HG02678 (cell line): ENCODE measurements at regions not wholly inside any gene's neighbourhood (a gene's known extent, or its start where the extent isn't known, plus 50 kb on each side); places are given as distances from the start of the nearest gene placed in this dataset.
"Not testable (repeated sequence)": the region's sequence is repeated elsewhere in the genome, so short reads cannot be mapped to it uniquely, and the experiment has no call there.

Experiments
- ATAC-seq: cut with Tn5 transposase; IDR thresholded peaks from one replicate; pipeline ENCODE4 v1.9.1; 2021; ENCODE audit warnings: mild to moderate bottlenecking, moderate library complexity; ENCODE audit not compliant: unreplicated experiment

- ATAC-seq = no peak
Measured at GRCh38 chr10:78406648-78407008, 373.0 kb downstream of the RPS24 start.

GRCh38 chr10:78407009-78407711 is 373.5 kb downstream of the RPS24 start:
- ATAC-seq = peak; percentile 49

DNA sequence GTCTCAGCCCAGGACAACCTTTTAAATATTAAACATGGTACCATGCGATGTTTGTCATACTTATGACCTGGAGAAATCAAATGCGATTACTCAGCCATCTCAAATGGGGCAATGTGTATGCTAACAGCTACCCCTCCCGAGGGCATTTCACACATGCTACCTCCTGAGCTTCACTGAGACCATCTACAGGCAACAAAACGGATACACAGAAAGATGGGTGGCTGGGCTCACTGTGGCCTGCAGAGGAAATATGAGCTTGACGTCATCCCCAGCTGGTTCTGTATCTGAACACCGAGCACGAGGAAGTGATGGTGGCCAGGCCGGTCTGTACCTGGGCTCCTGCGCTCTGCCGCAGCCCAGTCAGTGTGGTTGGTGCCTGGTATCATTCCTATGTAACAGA is 374.3 kb downstream of the RPS24 start:
- no peak for ATAC-seq

DNA sequence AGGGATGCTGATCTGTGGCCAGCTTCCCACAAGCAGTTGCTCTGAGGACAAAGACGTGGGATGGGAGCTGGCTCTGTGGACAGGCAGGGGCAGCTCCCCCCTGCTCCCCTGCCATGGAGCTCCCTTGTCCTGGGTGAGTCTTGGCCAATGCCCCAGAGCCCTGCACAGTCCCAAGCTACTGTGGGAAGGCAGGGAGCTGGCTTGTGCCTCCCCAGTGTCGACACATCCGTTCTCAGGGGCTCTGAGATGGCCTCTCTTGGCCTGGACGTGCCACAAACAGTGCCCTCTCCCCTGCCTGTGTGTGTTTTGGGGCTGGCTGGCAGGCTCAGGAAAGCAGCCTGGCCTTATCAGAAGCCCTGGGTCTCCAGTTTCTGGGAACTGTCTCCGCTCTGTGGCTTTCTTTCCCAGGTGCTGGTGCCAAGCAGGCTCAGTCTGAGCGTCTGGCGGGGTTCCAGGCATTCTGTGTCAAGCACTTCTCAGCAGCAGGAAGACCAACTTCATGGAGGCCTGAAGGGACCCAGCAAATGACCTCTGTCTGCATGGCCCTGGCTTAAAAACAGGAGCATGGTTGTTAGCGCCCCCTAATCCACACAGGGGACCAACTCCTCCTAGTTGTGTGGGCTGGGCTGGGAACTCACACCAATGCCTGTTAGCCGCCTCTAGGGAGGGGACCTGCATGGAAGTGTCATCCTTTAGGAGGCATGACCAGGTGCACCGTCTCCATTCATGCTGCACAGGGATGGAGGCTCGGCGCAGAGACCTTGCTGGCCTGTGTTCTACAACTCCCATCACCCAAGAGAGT is 375.2 kb downstream of the RPS24 start:
- ATAC-seq = no peak

GRCh38 chr10:78410046-78410965 is 376.6 kb downstream of the RPS24 start:
- ATAC-seq = no peak

DNA sequence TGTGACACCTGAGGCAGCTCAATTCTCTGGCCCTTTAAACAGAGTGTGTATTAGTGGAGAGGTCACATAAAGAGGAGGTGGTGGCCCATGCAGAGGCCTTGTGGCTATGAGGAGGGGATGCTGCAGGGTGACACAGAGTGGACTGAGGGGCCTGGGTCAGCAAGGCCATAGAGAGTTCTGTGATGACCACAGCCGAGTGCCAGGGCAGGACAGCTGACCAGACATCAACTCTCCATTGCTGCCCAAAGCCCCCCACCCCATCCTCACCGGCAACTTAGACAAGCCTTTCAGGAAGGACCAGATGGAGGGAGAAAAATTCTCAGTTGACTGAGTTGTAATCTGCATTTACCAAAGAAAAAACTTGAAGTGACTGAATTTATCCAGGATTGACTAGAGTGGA is 378.1 kb downstream of the RPS24 start:
- ATAC-seq = no peak

GRCh38 chr10:78412605-78413004 is 378.9 kb downstream of the RPS24 start:
- ATAC-seq = no peak

DNA sequence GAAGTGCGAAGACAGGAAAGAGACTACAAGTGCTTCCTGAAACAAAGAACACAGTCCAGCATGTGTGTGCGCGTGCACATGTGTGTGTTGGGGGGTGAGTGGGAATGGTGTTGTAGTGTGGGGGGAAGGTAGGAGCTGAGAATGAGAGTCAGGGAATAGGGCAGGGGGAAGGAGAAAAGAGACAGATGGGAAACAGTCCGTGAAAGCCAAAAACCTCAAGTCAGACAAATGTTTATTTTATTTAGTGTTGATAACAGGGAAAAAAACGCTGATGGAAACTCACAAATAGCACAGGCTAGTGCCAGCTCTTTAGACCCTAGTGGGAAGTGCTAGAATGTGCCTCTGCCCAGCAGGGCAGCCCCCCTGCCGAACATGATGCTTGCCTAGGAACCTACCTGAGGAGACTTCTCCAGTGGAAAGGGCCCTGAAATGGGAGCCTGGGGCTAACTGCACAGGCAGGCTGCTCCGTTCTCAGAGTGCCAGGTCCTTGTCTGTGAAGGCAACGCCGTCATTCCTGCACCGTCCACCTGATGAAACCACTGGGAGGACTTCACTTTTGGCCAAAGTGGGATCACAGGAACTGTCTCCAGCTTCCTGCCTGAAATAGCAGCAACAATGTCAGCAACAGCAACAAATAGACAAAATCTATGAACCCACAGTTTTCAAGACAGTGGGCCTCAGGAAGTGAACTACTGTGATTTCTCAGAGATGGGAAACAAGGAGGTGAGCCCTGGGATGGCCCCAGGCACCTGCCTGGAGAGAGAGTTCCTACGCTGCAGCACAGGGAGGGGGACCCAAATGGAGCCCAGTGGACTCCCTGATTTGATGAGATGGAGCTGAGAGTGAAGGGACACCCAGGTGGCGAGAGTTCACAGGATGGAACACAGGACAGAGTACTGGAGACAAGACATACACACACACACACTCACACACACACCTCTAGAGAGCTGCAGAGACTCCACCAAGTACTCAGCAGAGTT is 379.7 kb downstream of the RPS24 start:
- no peak for ATAC-seq

DNA sequence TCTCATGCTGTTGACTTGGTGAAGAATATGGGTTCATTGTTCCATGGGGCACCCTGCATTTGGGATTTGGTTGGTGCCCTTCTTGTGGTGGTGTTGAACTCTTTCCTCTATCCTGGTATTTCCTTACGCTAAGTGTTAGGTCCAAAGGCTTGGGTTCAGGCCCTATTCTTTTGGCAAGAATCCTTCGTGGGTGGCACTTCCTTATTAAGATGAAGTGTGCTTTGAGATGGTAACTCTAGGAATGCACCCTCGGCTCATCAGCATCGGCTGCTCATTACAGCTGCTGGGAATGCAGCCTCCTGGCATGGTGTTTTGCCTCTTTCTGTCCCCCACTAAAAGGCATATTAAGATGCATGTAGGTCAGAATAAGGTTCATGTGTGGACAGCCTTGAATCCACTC is 380.7 kb downstream of the RPS24 start:
- no peak for ATAC-seq

- ATAC-seq = no peak
Measured at GRCh38 chr10:78415111-78415510, 381.4 kb downstream of the RPS24 start.

- no peak for ATAC-seq
Measured at GRCh38 chr10:78416031-78417011, 382.7 kb downstream of the RPS24 start.

GRCh38 chr10:78417425-78418370 is 384.0 kb downstream of the RPS24 start:
- no peak for ATAC-seq

GRCh38 chr10:78419481-78420265 is 386.0 kb downstream of the RPS24 start:
- ATAC-seq = no peak

DNA sequence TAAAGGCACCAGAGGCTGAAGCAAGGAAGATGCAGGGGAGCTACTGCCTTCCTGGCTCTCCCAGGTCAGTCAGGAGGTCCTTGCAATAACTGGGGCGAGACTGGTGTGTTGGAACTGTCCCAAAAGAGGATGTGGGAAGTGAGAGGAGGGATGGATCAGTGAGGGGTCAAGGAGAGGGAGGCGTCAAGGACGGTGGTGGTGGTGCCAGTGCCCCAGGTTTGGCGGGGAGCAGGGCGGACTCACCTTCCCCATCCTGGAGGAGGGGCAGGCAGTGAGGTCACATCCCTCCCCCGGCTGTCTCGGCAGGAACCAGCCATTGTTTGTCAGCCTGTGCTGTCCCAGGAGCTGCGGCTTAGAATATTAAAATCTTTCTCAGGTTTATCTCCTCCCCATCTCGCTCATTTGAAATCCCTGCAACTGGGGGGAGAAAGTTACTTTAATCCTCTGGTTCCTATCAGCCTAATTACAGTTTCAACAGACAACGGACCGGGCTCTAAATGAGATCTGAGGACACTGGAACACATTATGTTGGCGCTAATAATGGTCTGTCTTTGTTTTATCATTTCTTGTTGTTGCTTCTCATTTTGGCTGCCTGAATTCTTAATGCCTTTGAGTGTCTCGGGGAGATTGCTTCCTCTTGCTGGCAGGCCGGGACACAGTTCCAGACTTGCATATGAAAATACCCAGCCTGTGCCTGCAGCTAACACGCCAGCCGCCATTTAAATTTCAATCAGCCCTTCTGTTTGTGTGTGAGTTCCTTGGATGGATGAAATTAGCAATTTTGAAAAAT is 387.5 kb downstream of the RPS24 start:
- no peak for ATAC-seq

DNA sequence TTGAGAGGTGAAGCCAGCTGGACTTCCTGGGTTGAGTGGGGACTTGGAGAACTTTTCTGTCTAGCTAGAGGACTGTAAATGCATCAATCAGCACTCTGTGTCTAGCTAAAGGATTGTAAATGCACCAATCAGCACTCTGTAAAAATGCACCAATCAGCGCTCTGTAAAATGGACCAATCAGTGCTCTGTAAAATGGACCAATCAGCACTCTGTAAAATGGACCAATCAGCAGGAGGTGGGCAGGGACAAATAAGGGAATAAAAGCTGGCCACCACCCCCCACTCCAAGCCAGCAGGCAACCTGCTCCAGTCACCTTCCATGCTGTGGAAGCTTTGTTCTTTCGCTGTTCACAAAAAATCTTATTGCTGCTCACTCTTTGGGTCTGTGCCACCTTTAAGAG is 390.4 kb downstream of the RPS24 start:
- ATAC-seq = not testable (repeated sequence)

DNA sequence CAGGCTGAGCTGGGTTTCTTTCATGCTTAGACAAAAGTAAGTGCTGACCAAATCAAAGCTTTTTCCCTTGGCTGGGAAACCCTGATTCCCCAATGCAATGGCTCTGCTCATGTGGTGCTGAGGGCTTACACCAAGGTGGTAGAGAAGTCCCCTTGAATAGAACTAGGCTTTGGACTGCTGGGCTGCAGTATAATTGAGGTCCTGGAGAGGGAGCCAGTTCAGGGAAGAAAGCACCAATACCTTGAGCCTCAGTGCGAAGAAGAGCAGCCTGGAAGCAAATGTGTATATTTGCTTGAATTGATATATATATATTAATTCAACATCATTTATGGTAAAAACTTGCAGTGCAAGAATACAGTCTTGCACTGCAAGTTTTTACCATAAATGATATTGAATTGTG is 391.1 kb downstream of the RPS24 start:
- ATAC-seq = no peak
